ENCODE measurements at regions not wholly inside any gene's neighbourhood (a gene's known extent, or its start where the extent isn't known, plus 50 kb on each side); places are given as distances from the start of the nearest gene placed in this dataset.

GRCh38 chr3:88785841-88786240, 321.6 kb upstream of the EPHA3 start:
- Histone ChIP-seq H3K4me1 (no peaks in the 10 kb centered on the region), H3K27ac (no peak overlapping the region), H3K9me3 (no peaks in the 10 kb centered on the region), H3K27me3 (no peaks in the 10 kb centered on the region), H3K4me3 (no peak overlapping the region), H3K36me3 (no peaks in the 10 kb centered on the region)
- TF ChIP-seq POLR2A (IDR thresholded peaks at IDR 0.05) (no peak), CTCF (IDR thresholded peaks at IDR 0.05) (no peak)
- DNase-seq = no peak
- intact Hi-C loops (cut with DNase I; ENCODE audit: low total_unique reads) = no loop called here

- DNase-seq = no peak
- Histone ChIP-seq H3K27ac (no peak overlapping the region), H3K9me3 (no peaks in the 10 kb centered on the region), H3K27me3 (no peaks in the 10 kb centered on the region), H3K36me3 (no peaks in the 10 kb centered on the region), H3K4me1 (no peaks in the 10 kb centered on the region), H3K4me3 (no peak overlapping the region)
- TF ChIP-seq CTCF (IDR thresholded peaks at IDR 0.05) = no peak
- no peak for TF ChIP-seq POLR2A (IDR thresholded peaks at IDR 0.05)
- intact Hi-C loops (cut with DNase I; ENCODE audit: low total_unique reads) = no loop called here
Measured at GRCh38 chr3:88795503-88795902, 311.9 kb upstream of the EPHA3 start.

GRCh38 chr3:88807491-88808105, 299.8 kb upstream of the EPHA3 start:
- Histone ChIP-seq H3K4me3 (no peak overlapping the region), H3K27me3 (no peaks in the 10 kb centered on the region), H3K27ac (no peak overlapping the region), H3K9me3 (no peaks in the 10 kb centered on the region), H3K36me3 (no peaks in the 10 kb centered on the region), H3K4me1 (no peaks in the 10 kb centered on the region)
- intact Hi-C loops (cut with DNase I; ENCODE audit: low total_unique reads) = no loop called here
- no peak for TF ChIP-seq CTCF (IDR thresholded peaks at IDR 0.05)
- DNase-seq = no peak

- TF ChIP-seq POLR2A (IDR thresholded peaks at IDR 0.05) (no peak), CTCF (IDR thresholded peaks at IDR 0.05) (no peak)
- no peaks in the 10 kb centered on the region for H3K27me3 ChIP-seq
- DNase-seq = no peak
- H3K9me3 ChIP-seq = no peaks in the 10 kb centered on the region
- no peaks in the 10 kb centered on the region for H3K36me3 ChIP-seq
- H3K27ac ChIP-seq = no peak overlapping the region
- H3K4me3 ChIP-seq = no peak overlapping the region
- intact Hi-C loops (cut with DNase I; ENCODE audit: low total_unique reads) = no loop called here
- no peaks in the 10 kb centered on the region for H3K4me1 ChIP-seq
Measured at GRCh38 chr3:88809993-88810392, 297.4 kb upstream of the EPHA3 start.

- intact Hi-C loops (cut with DNase I; ENCODE audit: low total_unique reads) = no loop called here
- Histone ChIP-seq H3K4me3 (no peak overlapping the region), H3K27ac (no peak overlapping the region), H3K4me1 (no peaks in the 10 kb centered on the region), H3K36me3 (no peaks in the 10 kb centered on the region), H3K9me3 (no peaks in the 10 kb centered on the region), H3K27me3 (no peaks in the 10 kb centered on the region)
- TF ChIP-seq POLR2A (IDR thresholded peaks at IDR 0.05) = no peak
- TF ChIP-seq CTCF (IDR thresholded peaks at IDR 0.05) = no peak
- no peak for DNase-seq
Measured at GRCh38 chr3:88810455-88810854, 297.0 kb upstream of the EPHA3 start.

Data from uterus (tissue), 3 donors.